PC-3 (cell line): ENCODE measurements at regions not wholly inside any gene's neighbourhood (a gene's known extent, or its start where the extent isn't known, plus 50 kb on each side); places are given as distances from the start of the nearest gene placed in this dataset.

Experiments
- EZH2 ChIP-seq: fragments of 300-600 bp; sonication (generic); IDR thresholded peaks from one replicate; pipeline ENCODE4 v1.6.1; 2017; ENCODE audit warnings: antibody characterized with exemption, mild to moderate bottlenecking, low read length; ENCODE audit not compliant: unreplicated experiment
- EZH2phosphoT487 ChIP-seq: fragments of 300-600 bp; sonication (generic); IDR thresholded peaks from 2 replicates; pipeline ENCODE4 v1.6.1; 2018; ENCODE audit warnings: mild to moderate bottlenecking, antibody characterized with exemption, low read length, borderline replicate concordance
- TF ChIP-seq, protein P1 (sequence below): fragments of 300-600 bp; sonication (generic); conservative IDR thresholded peaks from 2 replicates; pipeline ENCODE4 v1.5.1; 2017; ENCODE audit warnings: antibody characterized with exemption, low read depth, mild to moderate bottlenecking, low read length

DNA sequence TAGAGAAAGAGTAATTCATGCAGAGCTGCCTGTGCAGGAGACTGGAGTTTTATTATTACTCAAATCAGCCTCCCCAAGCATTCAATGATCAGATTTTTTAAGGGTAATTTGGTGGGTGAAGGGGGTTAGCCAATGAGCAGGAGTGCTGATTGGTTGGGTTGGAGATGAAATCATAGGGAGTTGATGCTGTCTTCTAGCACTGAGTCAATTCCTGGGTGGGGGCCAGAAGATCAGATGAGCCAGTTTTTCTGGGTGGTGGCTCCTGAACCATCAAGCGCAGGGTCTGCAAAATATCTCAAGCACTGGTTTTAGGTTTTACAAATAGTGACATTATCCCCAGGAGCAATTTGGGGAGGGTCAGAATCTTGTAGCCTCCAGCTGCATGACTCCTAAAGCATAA, 312.8 kb upstream of the THSD7B start:
- TF ChIP-seq, protein P1, sequence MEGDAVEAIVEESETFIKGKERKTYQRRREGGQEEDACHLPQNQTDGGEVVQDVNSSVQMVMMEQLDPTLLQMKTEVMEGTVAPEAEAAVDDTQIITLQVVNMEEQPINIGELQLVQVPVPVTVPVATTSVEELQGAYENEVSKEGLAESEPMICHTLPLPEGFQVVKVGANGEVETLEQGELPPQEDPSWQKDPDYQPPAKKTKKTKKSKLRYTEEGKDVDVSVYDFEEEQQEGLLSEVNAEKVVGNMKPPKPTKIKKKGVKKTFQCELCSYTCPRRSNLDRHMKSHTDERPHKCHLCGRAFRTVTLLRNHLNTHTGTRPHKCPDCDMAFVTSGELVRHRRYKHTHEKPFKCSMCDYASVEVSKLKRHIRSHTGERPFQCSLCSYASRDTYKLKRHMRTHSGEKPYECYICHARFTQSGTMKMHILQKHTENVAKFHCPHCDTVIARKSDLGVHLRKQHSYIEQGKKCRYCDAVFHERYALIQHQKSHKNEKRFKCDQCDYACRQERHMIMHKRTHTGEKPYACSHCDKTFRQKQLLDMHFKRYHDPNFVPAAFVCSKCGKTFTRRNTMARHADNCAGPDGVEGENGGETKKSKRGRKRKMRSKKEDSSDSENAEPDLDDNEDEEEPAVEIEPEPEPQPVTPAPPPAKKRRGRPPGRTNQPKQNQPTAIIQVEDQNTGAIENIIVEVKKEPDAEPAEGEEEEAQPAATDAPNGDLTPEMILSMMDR = no peak
- TF ChIP-seq EZH2 = no peak
- no peak for TF ChIP-seq EZH2phosphoT487
